Lower leg skin (tissue), 3 donors: ENCODE measurements at regions not wholly inside any gene's neighbourhood (a gene's known extent, or its start where the extent isn't known, plus 50 kb on each side); places are given as distances from the start of the nearest gene placed in this dataset.

Experiments used
- POLR2A ChIP-seq, 2 donors: fragments of 450-650 bp; IDR thresholded peaks; one replicate each; pipeline ENCODE4 v1.6.1; 2016 to 2017; ENCODE audit warnings: antibody characterized with exemption in 2 of 2, mild to moderate bottlenecking in 1 of 2, moderate library complexity in 1 of 2
- TF ChIP-seq, protein P1 (sequence below), 3 donors: fragments of 450-650 bp; IDR thresholded peaks; one replicate each; pipeline ENCODE4 v1.5.1; 2016; ENCODE audit warnings: antibody characterized with exemption in 3 of 3, mild to moderate bottlenecking in 3 of 3, moderate library complexity in 2 of 3

- TF ChIP-seq, protein P1, sequence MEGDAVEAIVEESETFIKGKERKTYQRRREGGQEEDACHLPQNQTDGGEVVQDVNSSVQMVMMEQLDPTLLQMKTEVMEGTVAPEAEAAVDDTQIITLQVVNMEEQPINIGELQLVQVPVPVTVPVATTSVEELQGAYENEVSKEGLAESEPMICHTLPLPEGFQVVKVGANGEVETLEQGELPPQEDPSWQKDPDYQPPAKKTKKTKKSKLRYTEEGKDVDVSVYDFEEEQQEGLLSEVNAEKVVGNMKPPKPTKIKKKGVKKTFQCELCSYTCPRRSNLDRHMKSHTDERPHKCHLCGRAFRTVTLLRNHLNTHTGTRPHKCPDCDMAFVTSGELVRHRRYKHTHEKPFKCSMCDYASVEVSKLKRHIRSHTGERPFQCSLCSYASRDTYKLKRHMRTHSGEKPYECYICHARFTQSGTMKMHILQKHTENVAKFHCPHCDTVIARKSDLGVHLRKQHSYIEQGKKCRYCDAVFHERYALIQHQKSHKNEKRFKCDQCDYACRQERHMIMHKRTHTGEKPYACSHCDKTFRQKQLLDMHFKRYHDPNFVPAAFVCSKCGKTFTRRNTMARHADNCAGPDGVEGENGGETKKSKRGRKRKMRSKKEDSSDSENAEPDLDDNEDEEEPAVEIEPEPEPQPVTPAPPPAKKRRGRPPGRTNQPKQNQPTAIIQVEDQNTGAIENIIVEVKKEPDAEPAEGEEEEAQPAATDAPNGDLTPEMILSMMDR (IDR thresholded peaks at IDR 0.05): no peak
- TF ChIP-seq POLR2A (IDR thresholded peaks at IDR 0.05): no peak
Observed at GRCh38 chr14:49480979-49481498, 105.1 kb downstream of the RPS29 start.
